Suprapubic skin (tissue), 4 donors: ENCODE measurements at regions not wholly inside any gene's neighbourhood (a gene's known extent, or its start where the extent isn't known, plus 50 kb on each side); places are given as distances from the start of the nearest gene placed in this dataset.

Source experiments
- CTCF ChIP-seq, 2 donors: fragments of 200-600 bp in 1 of 2; fragments of 450-650 bp in 1 of 2; sonication (generic) in 1 of 2; IDR thresholded peaks; one replicate each; pipeline ENCODE4 v1.5.1; 2016 to 2019; ENCODE audit warnings: antibody characterized with exemption in 2 of 2, mild to moderate bottlenecking in 1 of 2, moderate library complexity in 1 of 2
- EP300 ChIP-seq: sonication (generic); formaldehyde crosslinking; IDR thresholded peaks from one replicate; pipeline ENCODE4 v1.6.1; 2017; ENCODE audit warnings: antibody characterized with exemption
- POLR2A ChIP-seq, 2 donors: fragments of 450-650 bp; IDR thresholded peaks; one replicate each; pipeline ENCODE4 v1.6.1; 2017; ENCODE audit warnings: antibody characterized with exemption in 2 of 2, mild to moderate bottlenecking in 2 of 2, moderate library complexity in 2 of 2
- POLR2AphosphoS5 ChIP-seq, 3 donors: sonication (generic); formaldehyde crosslinking; IDR thresholded peaks; one replicate each; pipeline ENCODE4 v1.6.1; 2017; ENCODE audit warnings: antibody characterized with exemption in 3 of 3

DNA sequence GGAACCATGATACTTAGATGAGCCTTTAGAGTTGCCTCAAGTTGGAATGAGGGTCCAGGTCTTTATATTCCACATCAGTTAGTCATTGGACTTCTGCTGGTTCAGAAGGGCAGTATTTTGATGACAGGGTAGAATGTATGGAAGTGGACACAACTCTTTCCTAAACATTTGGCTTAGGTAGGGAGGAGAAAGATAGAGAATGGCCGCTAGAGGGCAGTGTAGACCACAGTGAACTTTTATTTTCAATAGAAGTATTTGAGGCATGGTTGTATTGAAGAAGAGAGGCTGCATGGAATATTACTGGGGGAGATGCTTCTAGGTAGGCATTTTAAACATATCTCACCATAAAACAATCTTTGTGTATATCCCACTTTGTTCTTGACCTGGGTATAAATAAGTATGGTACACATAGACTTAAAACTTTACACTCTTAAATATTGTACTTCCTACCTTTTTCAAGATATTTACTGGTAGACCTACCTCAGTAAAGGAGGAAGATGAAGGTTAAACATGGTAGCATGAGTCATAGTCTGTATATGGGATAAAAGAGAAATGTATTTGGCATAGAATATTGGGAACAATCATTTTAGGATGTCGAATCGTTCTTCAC lies 497.6 kb upstream of the FAM98A start:
- peak; percentile 48 to 60 for TF ChIP-seq CTCF (IDR thresholded peaks at IDR 0.05)
- TF ChIP-seq POLR2A (IDR thresholded peaks at IDR 0.05): no peak
- TF ChIP-seq EP300: no peak
- TF ChIP-seq POLR2AphosphoS5 (IDR thresholded peaks at IDR 0.05): no peak
